HG03025 (cell line): ENCODE measurements at regions not wholly inside any gene's neighbourhood (a gene's known extent, or its start where the extent isn't known, plus 50 kb on each side); places are given as distances from the start of the nearest gene placed in this dataset.
"Not testable (repeated sequence)": the region's sequence is repeated elsewhere in the genome, so short reads cannot be mapped to it uniquely, and the experiment has no call there.

Experiments
- ATAC-seq: cut with Tn5 transposase; IDR thresholded peaks from one replicate; pipeline ENCODE4 v1.9.1; 2021; ENCODE audit warnings: mild to moderate bottlenecking, moderate library complexity; ENCODE audit not compliant: unreplicated experiment, low FRiP score

- not testable (repeated sequence) for ATAC-seq
These were observed 75.7 kb downstream of the QDPR start for GRCh38 chr4:17436047-17436749.

GRCh38 chr4:17433827-17434226 is 78.1 kb downstream of the QDPR start:
- ATAC-seq, result no peak

- no peak for ATAC-seq
These were observed 83.9 kb downstream of the QDPR start for GRCh38 chr4:17427991-17428390.

DNA sequence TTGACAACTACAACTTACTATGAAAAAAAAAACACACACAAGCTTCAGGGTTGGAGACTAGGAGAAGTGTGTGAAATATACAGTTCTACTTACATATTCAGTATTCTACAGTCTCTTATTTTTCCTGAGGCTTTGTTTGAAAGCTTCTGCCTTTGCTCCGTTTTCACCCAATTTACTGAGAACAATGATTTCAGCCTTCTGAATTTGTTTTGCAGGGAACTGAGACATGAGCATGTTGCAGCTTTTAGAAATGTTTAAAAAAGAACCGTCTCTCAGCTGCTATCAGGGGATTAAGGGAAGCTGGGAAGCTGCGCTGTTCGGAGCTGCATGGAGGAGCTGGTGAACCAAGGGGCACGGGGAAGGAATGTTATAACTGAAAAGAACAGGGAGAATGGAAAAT is 85.7 kb downstream of the QDPR start:
- ATAC-seq, result no peak

GRCh38 chr4:17418010-17418409 is 93.9 kb downstream of the QDPR start:
- no peak for ATAC-seq

GRCh38 chr4:17414392-17414791 is 97.5 kb downstream of the QDPR start:
- ATAC-seq, result no peak

- no peak for ATAC-seq
These were observed 111.2 kb downstream of the QDPR start for GRCh38 chr4:17400686-17401085.

GRCh38 chr4:17398805-17399204 is 113.1 kb downstream of the QDPR start:
- ATAC-seq, result no peak

- ATAC-seq, result no peak
These were observed 113.9 kb downstream of the QDPR start for GRCh38 chr4:17398035-17398434.

GRCh38 chr4:17397611-17398010 is 114.3 kb downstream of the QDPR start:
- ATAC-seq, result no peak

- no peak for ATAC-seq
These were observed 126.5 kb downstream of the QDPR start for GRCh38 chr4:17385403-17385802.

DNA sequence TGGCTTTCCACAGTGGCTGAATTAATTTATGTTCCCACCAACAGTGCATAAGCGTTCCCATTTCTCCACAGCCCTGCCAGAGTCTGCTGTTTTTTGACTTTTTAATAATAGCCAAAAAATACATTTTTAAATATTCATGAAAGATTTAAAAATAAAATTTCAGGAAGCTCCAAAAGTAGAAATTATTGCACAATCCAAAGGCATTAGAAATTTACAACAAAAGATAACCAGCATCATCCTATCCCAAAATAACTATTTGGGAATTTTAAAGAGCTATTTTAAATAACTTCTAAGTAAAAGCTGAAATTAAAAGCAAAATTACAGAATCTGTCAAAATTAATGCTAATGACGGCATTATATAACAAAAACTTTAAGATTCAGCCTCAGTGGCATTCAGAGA is 131.5 kb downstream of the QDPR start:
- no peak for ATAC-seq

- no peak for ATAC-seq
These were observed 135.7 kb downstream of the QDPR start for GRCh38 chr4:17376205-17376604.

- no peak for ATAC-seq
These were observed 138.2 kb downstream of the QDPR start for GRCh38 chr4:17373666-17374065.

DNA sequence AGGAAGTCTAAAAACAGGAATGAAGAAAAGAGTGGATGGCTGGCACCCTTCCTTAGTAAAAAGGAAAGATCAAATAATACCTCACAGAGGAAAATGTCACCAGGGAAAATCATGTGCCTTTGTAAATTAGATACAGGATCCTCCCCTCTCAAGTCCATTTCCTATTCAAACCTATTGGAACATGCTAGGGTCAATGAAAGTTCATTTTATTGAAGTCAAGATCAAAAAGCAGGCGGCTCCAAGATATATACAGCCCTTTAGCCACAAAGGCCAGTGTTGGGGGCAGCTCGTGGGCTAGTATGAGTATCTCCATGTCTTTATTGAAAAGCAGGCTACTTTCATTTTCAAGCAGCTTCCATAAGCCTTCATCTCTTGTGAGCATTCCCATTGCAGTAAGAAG is 141.1 kb downstream of the QDPR start:
- ATAC-seq, result no peak

GRCh38 chr4:17368408-17368807 is 143.5 kb downstream of the QDPR start:
- ATAC-seq, result no peak

DNA sequence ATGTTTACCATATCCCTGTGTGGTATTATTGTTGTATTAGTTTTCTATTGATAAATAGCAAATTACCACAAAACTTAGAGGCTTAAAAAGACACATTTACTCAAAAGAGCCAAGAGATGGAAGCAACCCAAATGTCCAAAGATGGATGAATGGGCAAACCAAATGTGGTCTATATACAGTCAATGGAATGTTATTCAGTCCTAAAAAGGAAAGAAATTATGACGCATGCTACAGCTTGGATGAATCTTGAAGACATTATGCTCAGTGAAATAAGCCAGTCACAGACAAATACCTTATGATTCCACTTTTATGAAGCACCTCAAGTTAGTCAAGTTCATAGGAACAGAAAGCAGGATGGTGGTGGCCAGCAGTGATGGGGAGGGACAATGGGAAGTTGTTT is 144.7 kb downstream of the QDPR start:
- ATAC-seq, result no peak

GRCh38 chr4:17366496-17366895 is 145.4 kb downstream of the QDPR start:
- no peak for ATAC-seq

- ATAC-seq, result no peak
These were observed 149.5 kb downstream of the QDPR start for GRCh38 chr4:17362430-17362829.

- no peak for ATAC-seq
These were observed 153.6 kb downstream of the QDPR start for GRCh38 chr4:17358241-17358640.

DNA sequence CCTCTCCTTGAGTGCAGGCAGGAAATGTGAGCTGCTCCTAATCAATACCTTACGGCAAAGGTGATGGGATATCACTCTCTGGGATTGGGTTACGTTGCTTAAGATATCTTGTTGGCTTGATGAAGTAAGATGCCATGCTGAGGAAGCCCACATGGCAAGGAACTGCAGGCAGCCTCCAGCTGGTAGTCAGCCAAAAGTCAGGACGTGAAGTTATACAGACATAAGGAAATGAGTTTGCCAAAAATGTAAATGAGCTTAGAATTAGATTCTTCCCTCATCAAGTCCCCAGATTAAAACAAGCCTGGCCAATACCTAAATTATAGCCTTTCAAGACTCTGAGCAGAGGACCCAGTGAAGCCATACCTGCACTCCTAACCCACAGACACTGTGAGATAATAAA is 155.0 kb downstream of the QDPR start:
- ATAC-seq, result no peak

GRCh38 chr4:17352357-17352756 is 159.5 kb downstream of the QDPR start:
- ATAC-seq, result no peak

GRCh38 chr4:17347445-17347844 is 164.4 kb downstream of the QDPR start:
- no peak for ATAC-seq
